A673 (cell line): ENCODE measurements at regions not wholly inside any gene's neighbourhood (a gene's known extent, or its start where the extent isn't known, plus 50 kb on each side); places are given as distances from the start of the nearest gene placed in this dataset.

Experiments
- BruUV-seq: library from RNA; stranded (reverse); fragments of 400-500 nt; replicated peaks from 2 replicates; lab custom pipeline; 2021; lab: Mats Ljungman, UMichigan
- CTCF ChIA-PET: fragments of 300-600 bp; sonication (Branson Sonifier 250); formaldehyde crosslinking; loops from one replicate; lab custom pipeline; 2022; ENCODE audit warnings: antibody characterized with exemption; lab: Charles Lee
- POLR2A ChIA-PET: fragments of 300-600 bp; sonication (Branson Sonifier 250); formaldehyde crosslinking; loops from one replicate; lab custom pipeline; 2022; ENCODE audit warnings: antibody characterized with exemption; ENCODE audit not compliant: low non-redundant PET; lab: Charles Lee
- DNase-seq: peaks from one replicate; pipeline ENCODE4 v3.0.0-alpha.2; 2015; ENCODE audit warnings: low spot score
- H3K27ac ChIP-seq: fragments of 200-600 bp; sonication (generic); 2 replicates; pipeline ENCODE4 v1.5.1; 2016; ENCODE audit warnings: mixed run types, low read depth, mild to moderate bottlenecking, mixed read lengths, antibody characterized with exemption, low read length; ENCODE audit not compliant: poor library complexity, severe bottlenecking
- H3K27me3 ChIP-seq: fragments of 200-600 bp; sonication (generic); replicated peaks from 2 replicates; pipeline ENCODE4 v1.6.1; 2017; ENCODE audit warnings: mixed run types, low read depth, mild to moderate bottlenecking, mixed read lengths, antibody characterized with exemption, low read length; ENCODE audit not compliant: insufficient read depth, poor library complexity
- H3K36me3 ChIP-seq: fragments of 200-600 bp; sonication (generic); 2 replicates; pipeline ENCODE4 v1.6.1; 2016; ENCODE audit warnings: mixed run types, mild to moderate bottlenecking, mixed read lengths, antibody characterized with exemption, low read length; ENCODE audit not compliant: insufficient read depth, poor library complexity, severe bottlenecking
- H3K4me1 ChIP-seq: fragments of 200-600 bp; sonication (generic); 2 replicates; pipeline ENCODE4 v1.6.1; 2017; ENCODE audit warnings: mixed run types, mild to moderate bottlenecking, mixed read lengths, antibody characterized with exemption, low read length; ENCODE audit not compliant: insufficient read depth, poor library complexity, severe bottlenecking
- H3K4me3 ChIP-seq: fragments of 200-600 bp; sonication (generic); 2 replicates; pipeline ENCODE4 v1.5.1; 2016; ENCODE audit warnings: low read depth, mixed run types, mild to moderate bottlenecking, mixed read lengths, low read length; ENCODE audit not compliant: poor library complexity, severe bottlenecking
- H3K9me3 ChIP-seq: fragments of 200-600 bp; sonication (generic); 2 replicates; pipeline ENCODE4 v1.6.1; 2016; ENCODE audit warnings: mixed run types, low read depth, mild to moderate bottlenecking, mixed read lengths, antibody characterized with exemption, low read length; ENCODE audit not compliant: poor library complexity, severe bottlenecking
- CTCF ChIP-seq: fragments of 300-800, 200-600 bp; sonication (generic); conservative IDR thresholded peaks from 2 replicates; pipeline ENCODE4 v1.5.1; 2017; ENCODE audit warnings: low read depth, mild to moderate bottlenecking, antibody characterized with exemption, low read length, moderate library complexity, mixed read lengths
- EZH2 ChIP-seq: fragments of 200-600 bp; sonication (generic); IDR thresholded peaks from 2 replicates; pipeline ENCODE4 v1.6.1; 2017; ENCODE audit warnings: borderline replicate concordance, low read depth, mild to moderate bottlenecking, mixed read lengths, antibody characterized with exemption, low read length; ENCODE audit not compliant: poor library complexity, severe bottlenecking
- intact Hi-C: fragments of 100-400 bp; cut with micrococcal nuclease; formaldehyde crosslinking; loops from one replicate; pipeline ENCODE4 v1.10.0; 2022; ENCODE audit not compliant: unreplicated experiment

DNA sequence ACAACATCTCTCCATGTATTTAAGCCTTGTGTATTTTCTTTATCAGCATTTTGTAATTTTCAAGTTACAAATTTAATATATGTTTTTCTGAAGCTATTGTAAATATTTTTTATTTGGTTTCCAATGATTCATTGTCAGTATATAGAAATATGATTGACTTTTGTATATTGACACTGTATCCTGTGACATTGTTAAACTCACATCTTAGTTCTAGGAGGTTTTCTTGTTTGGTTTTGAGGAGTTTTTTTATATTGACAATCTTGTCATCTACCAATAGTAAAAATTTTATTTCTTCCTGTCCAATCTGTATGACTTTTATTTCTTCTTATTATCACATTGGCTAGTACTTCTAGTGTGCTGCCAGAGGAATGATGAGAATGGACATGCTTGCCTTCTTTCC, 393.7 kb downstream of the GPAM start:
- Histone ChIP-seq H3K36me3 (no peaks in the 10 kb centered on the region), H3K27me3 (no peaks in the 10 kb centered on the region), H3K9me3 (no peaks in the 10 kb centered on the region), H3K4me1 (no peaks in the 10 kb centered on the region), H3K27ac (no peak overlapping the region), H3K4me3 (no peak overlapping the region)
- TF ChIP-seq CTCF = no peak
- no peak for TF ChIP-seq EZH2
- POLR2A ChIA-PET = no interaction called here
- DNase-seq = no peak
- CTCF ChIA-PET = no interaction called here
- intact Hi-C loops = no loop called here
- BruUV-seq = no TSS peak

DNA sequence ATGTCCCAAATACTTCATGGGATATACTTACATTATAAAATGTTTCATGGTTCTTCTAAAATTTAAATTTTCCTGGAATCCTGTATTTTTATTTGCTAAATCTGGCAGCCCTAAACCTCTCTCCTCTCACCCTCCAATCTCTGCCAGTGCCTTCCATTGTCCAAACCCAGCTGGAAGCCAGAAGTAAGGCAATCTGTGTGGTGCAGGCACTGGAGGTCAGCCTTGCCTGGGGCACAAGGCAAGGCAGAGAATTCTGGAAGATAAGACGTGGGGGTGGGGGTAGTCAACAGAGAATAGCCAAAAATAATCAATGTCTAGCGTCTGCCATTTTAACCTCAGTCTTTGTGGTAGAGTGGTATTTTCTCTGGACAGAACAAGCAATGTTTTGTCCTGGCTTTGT, 381.7 kb downstream of the GPAM start:
- ChIA-PET CTCF (interaction anchor here (0.6 kb wide), 1 partner anchor 186 kb away, joined by 3 read pairs; no protein-coding TSS in a partner anchor), POLR2A (no interaction called here)
- DNase-seq = no peak
- BruUV-seq = no TSS peak
- H3K4me1 ChIP-seq = no peaks in the 10 kb centered on the region
- H3K9me3 ChIP-seq = no peaks in the 10 kb centered on the region
- H3K27me3 ChIP-seq = no peaks in the 10 kb centered on the region
- TF ChIP-seq EZH2 = no peak
- TF ChIP-seq CTCF = no peak
- intact Hi-C loops = no loop called here
- no peaks in the 10 kb centered on the region for H3K36me3 ChIP-seq
- no peak overlapping the region for H3K4me3 ChIP-seq
- no peak overlapping the region for H3K27ac ChIP-seq

DNA sequence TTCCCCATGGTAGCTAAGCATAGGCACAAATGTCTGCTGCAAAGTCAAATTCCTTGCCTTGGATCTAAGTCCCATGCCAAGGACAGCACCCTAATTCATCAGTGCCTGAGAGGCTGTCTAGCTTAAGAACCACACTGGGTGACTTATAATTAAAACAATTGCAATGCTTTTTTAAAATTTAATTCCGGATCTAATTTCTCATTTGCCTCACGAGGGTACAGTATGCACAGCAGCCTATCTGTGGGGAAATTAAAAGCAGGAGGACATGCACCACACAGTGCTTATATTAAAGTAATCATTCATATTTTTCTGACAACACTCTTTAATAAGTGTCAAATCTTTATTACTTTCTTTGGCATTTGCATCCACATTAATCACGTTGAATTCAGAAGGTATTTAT, 378.8 kb downstream of the GPAM start:
- Histone ChIP-seq H3K9me3 (no peaks in the 10 kb centered on the region), H3K27me3 (peaks cover 9% of the 10 kb centered on the region), H3K4me1 (no peaks in the 10 kb centered on the region), H3K4me3 (no peak overlapping the region), H3K27ac (no peak overlapping the region), H3K36me3 (no peaks in the 10 kb centered on the region)
- ChIA-PET POLR2A (no interaction called here), CTCF (no interaction called here)
- TF ChIP-seq CTCF = no peak
- no peak for TF ChIP-seq EZH2
- no TSS peak for BruUV-seq
- no peak for DNase-seq
- intact Hi-C loops = no loop called here
